ENCODE measurements at regions not wholly inside any gene's neighbourhood (a gene's known extent, or its start where the extent isn't known, plus 50 kb on each side); places are given as distances from the start of the nearest gene placed in this dataset.

- TF ChIP-seq, protein P1, sequence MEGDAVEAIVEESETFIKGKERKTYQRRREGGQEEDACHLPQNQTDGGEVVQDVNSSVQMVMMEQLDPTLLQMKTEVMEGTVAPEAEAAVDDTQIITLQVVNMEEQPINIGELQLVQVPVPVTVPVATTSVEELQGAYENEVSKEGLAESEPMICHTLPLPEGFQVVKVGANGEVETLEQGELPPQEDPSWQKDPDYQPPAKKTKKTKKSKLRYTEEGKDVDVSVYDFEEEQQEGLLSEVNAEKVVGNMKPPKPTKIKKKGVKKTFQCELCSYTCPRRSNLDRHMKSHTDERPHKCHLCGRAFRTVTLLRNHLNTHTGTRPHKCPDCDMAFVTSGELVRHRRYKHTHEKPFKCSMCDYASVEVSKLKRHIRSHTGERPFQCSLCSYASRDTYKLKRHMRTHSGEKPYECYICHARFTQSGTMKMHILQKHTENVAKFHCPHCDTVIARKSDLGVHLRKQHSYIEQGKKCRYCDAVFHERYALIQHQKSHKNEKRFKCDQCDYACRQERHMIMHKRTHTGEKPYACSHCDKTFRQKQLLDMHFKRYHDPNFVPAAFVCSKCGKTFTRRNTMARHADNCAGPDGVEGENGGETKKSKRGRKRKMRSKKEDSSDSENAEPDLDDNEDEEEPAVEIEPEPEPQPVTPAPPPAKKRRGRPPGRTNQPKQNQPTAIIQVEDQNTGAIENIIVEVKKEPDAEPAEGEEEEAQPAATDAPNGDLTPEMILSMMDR (IDR thresholded peaks at IDR 0.05) = no peak
- TF ChIP-seq POLR2A (IDR thresholded peaks at IDR 0.05) = no peak
Measured at GRCh38 chr6:150692604-150693003, 92.9 kb downstream of the PLEKHG1 start.
